HG03060 (cell line): ENCODE measurements at regions not wholly inside any gene's neighbourhood (a gene's known extent, or its start where the extent isn't known, plus 50 kb on each side); places are given as distances from the start of the nearest gene placed in this dataset.

Experiments
- ATAC-seq: cut with Tn5 transposase; IDR thresholded peaks from one replicate; pipeline ENCODE4 v1.9.1; 2021; ENCODE audit warnings: low read depth, moderate number of reproducible peaks; ENCODE audit not compliant: unreplicated experiment

- no peak for ATAC-seq
These were observed 104.5 kb downstream of the RBFOX3 start for GRCh38 chr17:79506150-79506870.

- ATAC-seq = no peak
These were observed 105.7 kb downstream of the RBFOX3 start for GRCh38 chr17:79505199-79505598.

GRCh38 chr17:79504181-79504605 lies 106.7 kb downstream of the RBFOX3 start:
- no peak for ATAC-seq

- ATAC-seq = no peak
These were observed 107.6 kb downstream of the RBFOX3 start for GRCh38 chr17:79503126-79503839.

GRCh38 chr17:79501910-79502309 lies 108.9 kb downstream of the RBFOX3 start:
- ATAC-seq = no peak

- no peak for ATAC-seq
These were observed 109.9 kb downstream of the RBFOX3 start for GRCh38 chr17:79500745-79501618.

GRCh38 chr17:79498854-79499253 lies 112.0 kb downstream of the RBFOX3 start:
- no peak for ATAC-seq

GRCh38 chr17:79497777-79498348 lies 113.0 kb downstream of the RBFOX3 start:
- ATAC-seq = no peak

- ATAC-seq = no peak
These were observed 114.3 kb downstream of the RBFOX3 start for GRCh38 chr17:79496422-79497005.

- no peak for ATAC-seq
These were observed 115.2 kb downstream of the RBFOX3 start for GRCh38 chr17:79495665-79496064.

GRCh38 chr17:79491006-79491405 lies 119.8 kb downstream of the RBFOX3 start:
- no peak for ATAC-seq

- no peak for ATAC-seq
These were observed 120.3 kb downstream of the RBFOX3 start for GRCh38 chr17:79490530-79490929.

GRCh38 chr17:79487149-79487548 lies 123.7 kb downstream of the RBFOX3 start:
- ATAC-seq = no peak

GRCh38 chr17:79485991-79486390 lies 124.9 kb downstream of the RBFOX3 start:
- ATAC-seq = no peak

GRCh38 chr17:79485419-79485985 lies 125.3 kb downstream of the RBFOX3 start:
- no peak for ATAC-seq

GRCh38 chr17:79484600-79485418 lies 126.0 kb downstream of the RBFOX3 start:
- ATAC-seq = no peak

GRCh38 chr17:79483842-79484241 lies 127.0 kb downstream of the RBFOX3 start:
- no peak for ATAC-seq

GRCh38 chr17:79482727-79483521 lies 127.9 kb downstream of the RBFOX3 start:
- no peak for ATAC-seq
